HG02623 (cell line): ENCODE measurements at regions not wholly inside any gene's neighbourhood (a gene's known extent, or its start where the extent isn't known, plus 50 kb on each side); places are given as distances from the start of the nearest gene placed in this dataset.

ENCODE experiments used
- ATAC-seq: cut with Tn5 transposase; IDR thresholded peaks from one replicate; pipeline ENCODE4 v1.9.1; 2021; ENCODE audit warnings: moderate library complexity; ENCODE audit not compliant: unreplicated experiment

DNA sequence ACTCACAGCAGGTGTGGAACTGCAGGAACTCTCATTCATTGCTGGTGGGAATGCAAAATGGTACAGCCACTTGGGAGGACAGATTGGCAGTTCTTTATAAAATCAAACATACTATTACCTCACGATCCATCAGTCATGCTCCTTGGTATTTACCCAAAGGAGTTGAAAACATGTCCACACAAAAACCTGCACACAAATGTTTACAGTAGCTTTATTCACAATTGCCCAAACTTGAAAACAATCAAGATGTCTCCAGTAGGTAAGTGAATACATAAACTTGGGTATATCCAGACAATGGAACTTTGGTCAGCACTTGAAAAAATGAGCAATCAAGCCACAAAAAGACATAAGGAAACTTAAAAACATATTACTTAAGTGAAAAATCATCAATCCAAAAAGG, 215.5 kb downstream of the IRX1 start:
- no peak for ATAC-seq

DNA sequence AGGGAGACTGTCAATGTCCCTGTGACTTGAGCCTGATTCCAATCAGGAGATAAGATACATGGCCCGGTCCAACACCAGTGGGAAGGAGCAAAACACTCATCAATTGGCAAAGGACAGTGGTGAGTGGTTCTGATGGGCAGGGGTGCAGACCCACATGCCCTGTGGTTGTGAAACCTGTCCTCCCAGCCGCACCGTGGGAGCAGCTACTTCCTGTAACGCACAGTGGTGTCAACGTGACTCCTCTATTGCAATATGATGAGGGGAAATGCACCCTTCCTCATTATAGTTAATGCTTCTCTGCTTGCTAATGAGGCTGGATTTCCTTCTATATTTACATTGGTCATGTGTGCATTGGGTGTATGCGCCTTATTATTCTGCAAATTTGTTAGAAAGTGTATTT, 223.0 kb downstream of the IRX1 start:
- ATAC-seq: no peak

DNA sequence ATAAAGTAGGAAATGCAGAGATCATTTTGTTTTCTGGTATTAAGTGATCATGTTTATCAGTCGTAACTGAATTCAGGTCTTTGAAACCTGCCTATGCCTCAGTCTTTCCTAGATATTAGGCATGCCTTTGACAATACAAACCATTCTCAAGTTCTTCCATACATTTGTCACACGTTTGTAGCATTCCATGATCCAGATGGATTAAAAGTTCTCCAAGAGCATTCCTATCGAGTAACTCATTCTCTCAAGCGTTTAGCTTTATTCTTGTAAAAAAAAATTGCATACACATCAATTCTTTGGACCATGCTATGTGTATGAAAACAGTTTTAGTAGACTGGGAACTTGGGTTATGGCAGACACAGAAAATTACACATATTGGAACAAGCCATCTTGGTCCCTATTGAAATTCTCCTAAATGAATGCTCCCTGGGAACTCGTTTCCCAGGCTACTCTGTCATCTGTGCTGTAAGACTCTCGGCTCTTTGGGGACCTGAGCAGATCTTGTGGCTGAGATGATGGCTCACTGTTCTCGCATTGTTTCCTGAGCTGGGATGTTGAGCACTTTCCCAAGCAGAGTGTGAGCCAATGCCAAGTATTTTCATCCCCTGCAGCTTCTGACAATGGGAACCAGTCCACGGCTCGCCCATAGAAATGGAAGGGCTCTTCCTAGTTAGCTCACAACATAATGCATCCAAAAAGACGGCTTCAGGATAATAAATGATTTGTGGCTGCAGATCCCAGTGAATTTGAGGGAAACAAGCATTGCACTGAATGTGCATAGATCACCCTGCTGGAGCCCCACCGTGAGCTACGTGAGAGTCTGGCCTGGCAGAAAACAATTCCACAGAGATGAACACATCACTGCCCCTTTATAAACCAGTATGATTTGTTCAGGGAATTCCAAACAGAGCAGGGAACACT, 230.2 kb downstream of the IRX1 start:
- ATAC-seq: no peak

DNA sequence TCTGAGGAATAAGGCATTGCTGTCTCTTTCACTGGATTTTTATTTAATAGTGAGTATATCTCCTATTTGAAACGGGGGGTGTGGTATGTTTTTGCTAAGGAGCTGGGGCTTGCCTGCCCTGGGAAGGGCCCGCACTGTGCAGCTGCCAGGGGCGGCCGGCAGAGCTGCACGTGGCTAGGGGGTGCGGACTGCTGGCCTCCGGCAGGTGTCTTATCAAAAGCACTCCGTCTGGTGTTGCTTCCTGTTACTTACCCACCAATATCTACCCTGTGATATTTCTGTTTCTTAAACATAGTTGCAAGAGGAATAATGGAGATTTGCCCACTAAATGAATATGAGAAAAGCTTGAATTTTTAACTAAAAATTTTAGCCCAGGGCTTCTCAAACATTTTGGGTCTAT, 232.0 kb downstream of the IRX1 start:
- ATAC-seq: no peak

DNA sequence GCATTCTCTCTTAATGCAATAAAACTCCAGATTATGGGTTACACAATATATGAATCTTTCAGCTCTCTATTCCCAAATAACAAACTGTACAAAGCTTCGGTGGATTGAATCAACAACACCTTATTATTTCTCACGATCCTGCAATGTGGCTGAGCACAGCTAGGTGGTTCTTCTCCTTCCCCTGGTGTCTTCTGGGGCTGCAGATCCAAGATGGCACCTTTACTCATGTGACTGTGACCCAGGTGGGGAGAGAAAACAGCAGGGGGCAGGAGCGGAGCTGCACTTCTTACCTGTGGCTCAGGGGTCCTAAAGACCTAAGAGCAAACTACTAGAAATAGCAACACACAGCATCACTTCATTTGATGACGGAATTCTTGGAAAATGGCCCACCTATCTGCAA, 233.1 kb downstream of the IRX1 start:
- ATAC-seq: no peak

DNA sequence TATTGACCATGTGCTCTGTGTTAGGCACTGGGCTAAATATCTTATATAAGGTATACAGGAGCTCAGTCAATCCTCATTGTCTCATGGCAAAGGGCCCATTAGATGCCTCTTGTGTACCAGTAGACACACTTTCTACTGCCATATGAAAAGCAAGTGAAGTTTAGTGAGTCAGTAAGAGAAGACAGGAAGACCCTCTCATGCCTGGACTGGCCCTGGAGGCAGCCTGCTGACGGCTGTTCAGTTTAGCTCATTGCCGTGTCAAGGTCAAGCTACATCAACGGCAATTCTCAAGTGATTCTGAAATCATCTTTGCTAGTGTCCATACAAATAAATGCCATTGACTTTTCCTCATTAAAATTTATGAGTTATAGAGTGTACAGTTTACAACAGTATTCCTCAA, 237.9 kb downstream of the IRX1 start:
- ATAC-seq: no peak

DNA sequence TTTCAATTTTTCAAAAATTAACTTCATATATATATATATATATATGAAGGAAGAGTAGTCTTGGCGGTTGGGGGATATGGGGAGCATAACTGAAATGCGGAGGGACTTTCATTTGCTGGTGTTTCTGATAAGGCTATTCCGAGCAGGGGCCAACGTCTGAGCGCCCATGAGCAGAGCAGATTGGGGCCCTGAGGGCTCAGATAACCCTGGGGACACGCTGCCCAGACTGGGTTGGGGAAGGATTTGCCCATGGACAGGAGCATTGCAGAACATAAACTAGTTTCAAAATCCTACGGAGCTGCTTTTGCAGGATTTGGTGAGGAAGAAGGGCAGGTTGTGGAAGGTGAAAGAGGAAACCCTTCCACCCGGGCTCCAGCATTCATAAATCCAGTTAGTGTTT, 240.2 kb downstream of the IRX1 start:
- ATAC-seq: no peak

DNA sequence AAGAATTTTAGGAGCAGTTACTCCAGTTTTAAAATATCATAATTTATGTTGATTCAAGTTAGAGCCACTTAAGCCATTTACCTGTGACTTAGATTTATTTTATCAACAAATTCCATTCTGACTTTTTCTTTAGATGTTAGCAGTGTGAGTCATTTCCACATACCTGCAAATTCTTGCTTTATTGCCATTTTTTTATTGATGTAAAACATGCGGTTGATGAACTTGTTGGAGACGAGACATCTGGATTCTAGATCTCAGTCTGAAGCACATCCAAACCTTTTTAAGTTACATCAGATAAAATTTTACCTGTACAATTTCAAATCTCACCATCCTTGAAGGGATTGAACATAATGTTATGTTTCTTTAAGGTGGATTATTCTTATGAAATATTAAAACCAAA, 240.9 kb downstream of the IRX1 start:
- no peak for ATAC-seq

DNA sequence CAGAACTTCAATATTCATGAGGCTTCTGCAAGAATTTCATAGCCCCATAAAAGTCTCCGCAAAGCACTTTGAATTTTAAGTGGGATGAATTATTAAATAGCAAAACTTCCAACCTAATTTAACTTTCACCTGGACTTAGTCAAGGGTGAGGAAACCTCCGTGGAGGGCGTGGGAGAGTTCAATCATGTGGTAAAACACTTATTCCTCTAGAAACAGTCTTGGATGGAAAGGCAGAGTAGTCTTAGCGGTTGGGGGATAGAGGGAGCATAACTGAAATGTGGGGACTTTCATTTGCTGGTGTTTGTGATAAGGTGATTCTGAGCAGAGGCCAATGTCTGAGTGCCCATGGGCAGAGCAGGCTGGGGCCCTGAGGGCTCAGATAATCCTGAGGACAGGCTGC, 241.9 kb downstream of the IRX1 start:
- ATAC-seq: no peak

DNA sequence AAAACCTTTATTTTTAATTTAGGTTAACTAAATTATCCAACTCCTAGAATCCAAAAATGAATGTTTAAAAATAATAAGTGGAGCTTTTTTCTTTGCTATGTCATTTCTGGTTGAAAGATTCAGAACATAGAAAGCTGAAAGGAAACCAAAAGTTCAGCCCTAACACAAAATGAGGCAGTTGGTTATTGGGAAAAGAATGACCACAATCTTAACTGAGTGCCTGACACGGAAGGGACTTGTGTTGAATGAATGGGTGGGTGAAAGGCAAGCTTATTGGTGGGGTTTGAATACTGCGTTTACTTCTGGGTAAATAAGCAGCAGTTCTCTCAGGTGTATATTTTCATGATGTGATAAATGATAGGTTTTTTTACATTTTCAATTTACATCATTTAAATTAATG, 243.5 kb downstream of the IRX1 start:
- no peak for ATAC-seq

DNA sequence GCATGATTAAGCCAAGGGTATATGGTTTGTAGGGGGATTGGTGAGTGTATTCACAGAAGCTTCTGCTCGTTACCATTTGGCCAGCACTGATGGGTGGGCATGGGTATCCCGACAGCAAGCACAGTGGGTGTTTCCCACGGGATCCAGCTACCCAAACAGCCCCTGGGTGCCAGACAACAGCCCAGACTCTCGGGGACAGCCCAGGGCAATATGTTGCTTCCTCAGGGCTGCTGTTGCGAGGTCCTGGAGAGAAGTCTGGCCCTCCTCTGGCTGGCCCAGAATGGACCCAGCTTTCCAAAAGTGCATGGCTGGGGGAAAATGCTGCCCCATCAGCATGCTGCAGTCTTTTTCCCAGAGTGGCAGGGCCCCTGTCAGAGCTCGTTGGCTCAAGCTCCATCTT, 247.0 kb downstream of the IRX1 start:
- ATAC-seq: no peak

DNA sequence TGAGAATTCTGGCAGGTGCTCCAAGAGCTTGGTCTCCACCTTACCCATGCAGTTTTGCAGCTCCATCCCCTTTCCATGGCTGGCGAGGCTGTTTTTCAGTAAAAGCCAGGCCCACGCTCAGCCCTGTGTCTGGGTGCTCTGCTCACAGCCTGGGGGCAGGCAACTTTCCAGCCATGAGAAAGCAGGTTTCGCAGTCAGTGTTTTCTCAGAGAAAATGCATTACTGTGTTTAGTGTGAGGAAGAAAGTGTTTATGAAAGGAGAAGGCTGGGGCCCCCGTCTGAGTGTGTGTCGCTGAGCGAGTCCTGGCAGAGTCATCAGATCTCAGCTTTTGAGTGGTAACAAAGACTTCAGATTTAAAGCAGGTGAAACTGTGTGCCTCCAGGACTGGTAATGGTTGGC, 248.1 kb downstream of the IRX1 start:
- no peak for ATAC-seq

DNA sequence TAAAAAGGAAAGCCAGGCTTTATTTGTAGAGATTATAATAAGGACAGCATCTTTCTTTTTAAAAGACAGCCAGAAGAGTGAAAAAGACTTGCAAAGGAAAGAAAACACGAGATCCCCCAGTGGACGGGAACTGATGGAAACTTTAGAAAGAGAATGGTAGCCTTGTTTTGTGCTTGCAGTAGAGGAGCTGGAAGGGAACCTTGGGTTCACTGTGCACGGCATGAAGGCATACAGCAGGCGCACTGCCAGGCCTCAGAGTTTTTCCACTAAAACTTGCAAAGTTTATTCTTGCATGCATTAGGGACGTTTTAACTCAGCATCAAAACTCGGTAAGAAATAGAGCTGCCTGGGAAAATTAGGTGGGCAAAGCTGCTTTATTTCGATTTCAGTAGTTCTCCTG, 248.6 kb downstream of the IRX1 start:
- no peak for ATAC-seq

DNA sequence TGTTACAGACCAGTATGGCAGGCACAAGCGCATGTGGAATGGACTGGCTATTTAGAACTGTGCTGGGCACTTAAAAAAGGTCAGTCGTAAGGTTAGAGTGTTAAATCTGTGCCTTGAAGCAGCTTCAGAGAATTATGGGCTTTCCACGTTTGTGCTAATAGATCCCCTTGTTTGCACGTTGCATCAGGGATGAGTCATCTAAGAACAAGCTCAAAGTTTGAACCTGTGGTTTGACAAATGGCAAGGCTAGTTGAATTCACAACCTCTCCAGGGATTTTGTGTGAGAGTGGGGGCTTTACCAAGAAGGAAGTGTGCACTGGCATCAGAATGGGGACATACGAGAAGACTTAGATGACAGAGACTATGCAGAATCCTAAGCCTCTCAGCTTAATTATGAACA, 249.6 kb downstream of the IRX1 start:
- no peak for ATAC-seq

DNA sequence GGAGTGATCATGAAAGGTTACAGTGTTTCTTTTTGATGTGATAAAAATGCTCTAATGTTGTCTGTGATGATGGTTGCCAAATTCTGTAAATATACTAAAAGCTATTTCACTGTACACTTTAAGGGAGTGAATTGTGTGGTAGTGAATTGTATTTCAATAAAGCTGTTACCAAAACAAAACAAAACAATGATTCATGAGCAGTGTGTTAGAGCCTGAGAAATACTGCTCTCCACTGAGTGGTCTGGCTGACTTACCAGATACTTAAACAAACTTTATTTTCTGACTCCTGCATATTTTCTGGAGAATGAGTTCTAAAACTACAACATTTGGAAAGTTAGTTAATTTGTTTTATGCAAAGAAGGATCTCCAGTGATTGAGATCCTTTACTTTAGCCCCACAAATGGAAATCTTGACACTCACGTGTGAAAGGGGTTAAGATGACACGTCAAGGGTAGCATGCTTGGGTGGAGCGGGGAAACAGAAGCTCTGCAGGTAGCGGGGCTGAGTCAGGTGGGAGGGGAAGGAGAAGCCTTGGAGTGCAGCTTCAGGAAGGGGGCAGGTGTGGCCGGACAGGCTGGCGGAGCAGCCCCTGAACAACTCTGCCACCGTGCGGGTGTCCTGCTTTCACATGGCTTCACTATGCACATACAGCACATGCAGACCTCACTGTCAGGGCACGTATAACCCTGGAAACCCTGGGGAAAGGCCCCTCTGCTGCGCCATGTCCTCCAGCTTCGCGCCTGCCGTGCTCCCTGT, 256.7 kb downstream of the IRX1 start:
- ATAC-seq: no peak

DNA sequence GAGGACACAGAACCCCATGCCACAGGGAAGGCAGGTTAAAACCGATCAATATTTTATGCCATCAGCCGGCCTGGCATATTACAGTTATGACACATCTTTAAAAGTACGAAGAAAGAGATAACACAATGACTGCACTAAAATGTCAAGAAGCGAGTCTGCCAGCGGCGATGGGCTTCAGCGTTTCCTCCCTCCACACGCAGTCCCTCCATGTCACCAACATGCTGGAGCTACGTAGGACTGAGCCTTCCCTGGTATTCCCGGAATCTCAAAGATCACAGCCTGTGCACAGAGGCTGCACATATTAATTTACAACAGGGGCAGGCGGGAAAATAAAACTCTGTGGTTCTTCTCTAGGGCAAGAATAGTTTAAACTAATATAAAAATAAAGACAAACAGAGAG, 257.7 kb downstream of the IRX1 start:
- no peak for ATAC-seq

DNA sequence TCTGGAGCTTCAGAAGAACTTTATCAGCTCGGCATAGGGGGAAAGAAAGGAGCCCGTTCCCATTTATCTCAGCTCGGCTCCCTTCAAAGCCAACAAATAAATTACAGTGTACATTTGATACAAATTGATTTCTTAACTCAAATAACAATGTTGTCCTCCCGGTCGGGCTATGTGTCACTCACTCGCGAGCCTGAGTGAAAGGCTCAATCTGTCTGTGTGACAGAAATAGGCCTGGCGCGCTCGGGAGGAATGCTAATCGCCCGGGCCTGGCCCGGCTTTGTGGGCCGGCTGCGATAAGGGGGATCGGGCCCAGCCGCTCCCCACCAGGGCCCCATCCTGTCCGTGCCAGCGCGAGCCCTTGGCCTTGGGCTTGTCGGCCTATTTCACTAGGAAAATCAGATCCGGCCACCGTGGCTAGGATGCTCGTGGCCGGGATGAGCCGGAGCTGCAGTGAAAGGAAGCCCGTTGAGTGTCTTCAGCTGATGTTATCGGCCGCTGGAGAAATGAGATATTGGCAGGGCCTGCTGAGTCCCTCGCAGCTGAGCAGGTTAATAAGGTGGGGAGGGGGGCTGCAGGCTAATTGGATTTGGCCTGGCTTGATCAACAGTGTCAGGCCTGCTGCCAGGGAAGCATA, 258.7 kb downstream of the IRX1 start:
- no peak for ATAC-seq

DNA sequence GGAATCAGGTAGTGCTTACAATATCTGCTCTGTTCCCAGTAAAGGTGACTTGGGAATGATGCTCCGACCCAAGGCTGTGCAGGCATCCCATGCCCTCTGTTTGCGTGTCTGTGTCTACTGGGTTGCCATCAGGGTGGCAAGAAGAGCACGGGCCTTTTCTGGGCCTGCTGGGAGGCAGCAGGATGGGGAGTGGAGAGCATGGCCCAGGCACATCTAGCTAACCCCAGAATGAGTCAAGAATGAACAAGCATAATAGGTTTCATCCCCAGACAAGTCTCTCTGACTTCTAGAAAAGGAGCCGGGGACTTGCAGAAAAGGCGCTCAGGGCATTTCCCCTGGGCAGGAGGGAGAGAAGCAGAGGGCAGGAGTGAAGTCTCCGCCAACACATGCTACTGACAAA, 260.4 kb downstream of the IRX1 start:
- ATAC-seq: no peak

DNA sequence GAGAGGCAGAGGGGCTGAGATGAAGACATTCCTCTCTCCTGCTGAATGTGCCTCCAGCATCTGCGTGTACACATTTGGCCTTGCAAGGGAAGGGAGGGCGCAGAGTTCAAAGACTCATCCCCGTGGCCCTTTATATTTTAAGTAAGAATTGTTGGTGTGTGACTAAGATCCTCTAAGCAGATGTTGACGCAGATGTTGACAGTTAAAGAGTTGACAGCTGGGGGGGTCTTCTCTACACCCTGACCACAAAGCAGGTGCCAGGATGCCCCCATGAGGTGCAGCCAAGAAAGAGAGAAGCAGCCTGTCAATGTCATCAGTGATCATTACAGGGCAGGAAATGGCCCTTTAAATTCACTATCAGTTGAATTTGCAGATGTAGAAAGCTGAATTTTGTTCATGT, 262.9 kb downstream of the IRX1 start:
- ATAC-seq: no peak

DNA sequence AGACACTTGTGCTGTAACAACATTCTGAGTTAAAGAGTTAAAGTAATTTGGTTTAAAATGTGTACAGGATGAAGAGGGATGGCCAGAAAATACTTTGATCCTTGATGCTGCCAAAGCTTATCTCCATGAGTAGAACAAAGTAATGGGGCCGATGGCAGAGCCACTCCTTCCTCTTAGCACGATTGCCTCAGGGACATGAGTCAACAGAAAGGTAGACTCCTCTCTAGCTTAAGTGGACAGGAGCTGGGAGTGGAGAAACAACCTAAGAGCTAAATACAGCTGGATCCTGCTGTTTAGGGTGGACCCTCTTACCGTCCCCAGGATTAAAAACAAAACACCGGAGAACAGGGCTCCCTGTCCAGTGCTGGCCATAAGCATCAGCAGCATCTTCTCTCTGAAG, 267.3 kb downstream of the IRX1 start:
- ATAC-seq: no peak

DNA sequence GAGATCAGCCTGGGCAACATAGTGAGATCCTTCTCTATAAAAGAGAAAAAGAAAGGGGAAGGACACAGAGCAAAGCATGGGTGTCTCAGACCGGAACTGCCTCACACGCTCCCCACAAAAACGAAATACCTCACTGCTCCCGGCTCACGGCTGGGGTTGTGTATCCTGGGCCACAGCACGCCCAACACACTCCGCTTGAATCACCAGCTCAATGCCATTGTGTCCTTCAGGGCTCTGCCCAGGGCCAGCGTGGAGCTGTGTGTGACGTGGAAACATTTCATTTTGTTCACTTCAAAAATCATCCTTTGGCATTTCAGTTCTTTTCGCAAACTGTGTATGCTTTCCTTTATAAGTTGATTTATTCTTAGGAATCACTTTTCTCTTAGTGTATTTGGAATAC, 279.5 kb downstream of the IRX1 start:
- no peak for ATAC-seq

DNA sequence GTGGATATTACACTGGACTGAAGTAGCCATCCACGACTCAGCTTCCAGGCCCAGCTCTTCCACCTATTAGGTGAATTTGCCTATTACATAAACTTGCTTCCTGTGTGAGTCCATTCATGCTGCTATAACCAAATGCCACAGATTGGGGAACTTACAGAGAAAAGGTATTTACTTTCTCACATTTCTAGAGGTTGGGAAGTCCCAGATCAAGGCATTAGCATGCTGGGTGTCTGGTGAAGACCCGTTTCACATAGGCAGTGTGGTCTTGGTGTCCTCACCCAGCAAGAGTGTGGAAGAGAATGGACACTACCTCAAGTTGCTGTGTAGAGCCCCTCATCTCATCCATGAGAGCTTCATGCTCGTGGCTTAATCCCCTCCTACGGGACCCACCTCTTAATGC, 282.6 kb downstream of the IRX1 start:
- ATAC-seq: no peak
